CD8-positive, alpha-beta memory T cell (primary cell): ENCODE measurements at regions not wholly inside any gene's neighbourhood (a gene's known extent, or its start where the extent isn't known, plus 50 kb on each side); places are given as distances from the start of the nearest gene placed in this dataset.

Source experiments
- CTCF ChIA-PET: fragments of 350-600 bp; sonication (Branson Sonifier 250); formaldehyde crosslinking; loops from one replicate; lab custom pipeline; 2021; ENCODE audit warnings: antibody characterized with exemption; lab: Charles Lee
- POLR2A ChIA-PET: fragments of 350-600 bp; sonication (Branson Sonifier 250); formaldehyde crosslinking; loops from one replicate; lab custom pipeline; 2021; ENCODE audit warnings: antibody characterized with exemption; lab: Charles Lee
- DNase-seq, 5 donors: peaks; one replicate each; pipeline versions ENCODE4 v3.0.0 to v3.0.0-alpha.2; 2020 to 2022; ENCODE audit warnings: mixed read lengths in 1 of 5
- H3K27ac ChIP-seq: one replicate; pipeline ENCODE4 v1.7.0; 2013; ENCODE audit warnings: low read depth, mild to moderate bottlenecking, low read length, moderate library complexity
- H3K27me3 ChIP-seq: 2 replicates; pipeline ENCODE4 v1.7.0; 2013; ENCODE audit warnings: low read length, mild to moderate bottlenecking; ENCODE audit not compliant: insufficient read depth, poor library complexity, severe bottlenecking
- H3K36me3 ChIP-seq: 2 replicates; pipeline ENCODE4 v1.7.0; 2013; ENCODE audit warnings: mild to moderate bottlenecking, low read length, moderate library complexity; ENCODE audit not compliant: insufficient read depth
- H3K4me1 ChIP-seq: 2 replicates; pipeline ENCODE4 v1.7.0; 2013; ENCODE audit warnings: mild to moderate bottlenecking, low read length, moderate library complexity; ENCODE audit not compliant: insufficient read depth
- H3K4me3 ChIP-seq: 2 replicates; pipeline ENCODE4 v1.7.0; 2013; ENCODE audit warnings: mild to moderate bottlenecking, low read length
- H3K9me3 ChIP-seq: 2 replicates; pipeline ENCODE4 v1.7.0; 2013; ENCODE audit warnings: mild to moderate bottlenecking, low read length
- H3K27ac Mint-ChIP-seq, 8 donors: one replicate each; pipeline ENCODE4 v1.8.0; 2020 to 2021; ENCODE audit warnings: mixed read lengths in 8 of 8, mild to moderate bottlenecking in 6 of 8, inconsistent platforms in 3 of 8, moderate library complexity in 3 of 8
- H3K27me3 Mint-ChIP-seq, 2 donors: one replicate each; pipeline ENCODE4 v1.8.0; 2020 to 2021; ENCODE audit warnings: mixed read lengths in 2 of 2, mild to moderate bottlenecking in 1 of 2, moderate library complexity in 1 of 2
- H3K36me3 Mint-ChIP-seq, 3 donors: one replicate each; pipeline ENCODE4 v1.8.0; 2020 to 2021; ENCODE audit warnings: mixed read lengths in 3 of 3, inconsistent platforms in 1 of 3, mild to moderate bottlenecking in 1 of 3
- H3K4me1 Mint-ChIP-seq, 3 donors: one replicate each; pipeline ENCODE4 v1.8.0; 2020 to 2021; ENCODE audit warnings: mixed read lengths in 3 of 3, inconsistent platforms in 1 of 3, mild to moderate bottlenecking in 1 of 3
- H3K4me3 Mint-ChIP-seq, 7 donors: one replicate each; pipeline ENCODE4 v1.8.0; 2020 to 2021; ENCODE audit warnings: mixed read lengths in 7 of 7, mild to moderate bottlenecking in 6 of 7, moderate library complexity in 4 of 7, inconsistent platforms in 2 of 7
- H3K9me3 Mint-ChIP-seq, 5 donors: one replicate each; pipeline ENCODE4 v1.8.0; 2020 to 2022; ENCODE audit warnings: mixed read lengths in 5 of 5, mild to moderate bottlenecking in 3 of 5, moderate library complexity in 2 of 5, inconsistent platforms in 1 of 5

DNA sequence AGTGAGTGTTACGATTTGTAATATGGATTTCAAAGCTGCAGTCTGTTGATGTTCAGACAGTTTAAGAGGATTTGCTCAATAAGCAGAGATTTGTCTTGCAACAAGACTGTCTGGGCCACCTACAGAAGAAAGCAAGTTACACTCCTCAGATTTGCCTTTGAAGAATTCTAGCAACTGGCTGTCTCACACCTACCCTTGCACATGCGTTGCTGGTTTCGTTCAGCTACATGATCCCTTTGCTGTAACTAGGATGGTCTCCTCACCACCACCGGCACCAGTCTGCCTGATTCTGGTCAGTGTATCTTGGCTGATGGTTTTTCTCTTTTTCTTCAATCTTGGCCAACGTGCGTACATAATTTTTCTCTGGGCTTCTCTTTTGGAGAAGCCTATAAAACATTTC, 172.7 kb upstream of the LCORL start:
- Mint-ChIP-seq H3K27me3 (peaks cover 5 to 17% of the 10 kb centered on the region in 2 donors), H3K27ac (no peak overlapping the region), H3K9me3 (no peaks in the 10 kb centered on the region), H3K36me3 (no peaks in the 10 kb centered on the region), H3K4me1 (no peaks in the 10 kb centered on the region), H3K4me3 (no peak overlapping the region)
- Histone ChIP-seq H3K4me1 (no peaks in the 10 kb centered on the region), H3K36me3 (no peaks in the 10 kb centered on the region), H3K27ac (no peak overlapping the region), H3K9me3 (no peaks in the 10 kb centered on the region), H3K4me3 (no peak overlapping the region), H3K27me3 (no peaks in the 10 kb centered on the region)
- ChIA-PET POLR2A (no interaction called here), CTCF (no interaction called here)
- no peak for DNase-seq

DNA sequence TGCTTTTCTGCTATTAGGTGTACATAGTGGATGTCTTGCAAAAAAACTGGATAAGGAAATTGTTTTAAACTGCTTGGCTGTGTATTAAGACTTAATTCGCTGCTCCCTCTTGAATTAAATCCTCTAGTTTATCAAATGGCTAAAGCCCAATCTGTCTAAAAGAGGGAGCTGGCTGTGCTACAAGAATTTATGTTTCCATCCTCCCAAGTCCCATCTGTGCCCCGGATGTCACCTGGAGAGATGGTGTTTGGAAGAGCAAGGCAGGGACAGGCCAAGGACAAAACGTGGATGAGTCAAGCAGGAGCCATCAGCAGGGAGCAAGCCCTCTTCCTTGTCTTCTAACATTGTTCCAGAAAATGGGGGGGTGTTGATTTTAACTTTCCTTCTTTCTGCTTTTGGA, 171.3 kb upstream of the LCORL start:
- no peaks in the 10 kb centered on the region for H3K36me3 Mint-ChIP-seq
- no peaks in the 10 kb centered on the region for H3K4me1 Mint-ChIP-seq
- CTCF ChIA-PET: no interaction called here

DNA sequence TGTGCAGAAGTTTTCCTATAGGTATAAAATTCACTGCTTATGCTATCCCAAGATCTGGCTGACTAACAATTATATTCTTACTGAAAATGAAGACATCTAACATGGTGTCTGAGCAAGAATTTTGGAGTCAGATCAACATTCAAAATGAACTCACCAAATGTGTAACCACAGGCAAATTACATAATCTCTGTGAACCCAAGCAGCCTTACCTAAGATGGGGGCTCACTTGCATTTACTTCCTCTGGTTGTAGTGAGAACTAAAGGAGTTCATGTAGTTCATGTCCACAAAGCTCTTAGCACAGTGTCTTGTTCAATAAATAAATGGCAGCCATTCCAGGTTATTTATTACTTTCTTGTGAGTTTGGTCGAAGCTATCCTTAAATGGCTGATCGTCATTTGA, 163.9 kb upstream of the LCORL start:
- Histone ChIP-seq H3K9me3 (no peaks in the 10 kb centered on the region), H3K27ac (no peak overlapping the region), H3K4me1 (no peaks in the 10 kb centered on the region), H3K27me3 (no peaks in the 10 kb centered on the region), H3K4me3 (no peak overlapping the region), H3K36me3 (no peaks in the 10 kb centered on the region)
- ChIA-PET POLR2A (no interaction called here), CTCF (no interaction called here)
- H3K27ac Mint-ChIP-seq: no peak overlapping the region
- no peak overlapping the region for H3K4me3 Mint-ChIP-seq
- no peaks in the 10 kb centered on the region for H3K36me3 Mint-ChIP-seq
- peaks cover 3 to 8% of the 10 kb centered on the region in 2 donors for H3K27me3 Mint-ChIP-seq
- no peaks in the 10 kb centered on the region for H3K9me3 Mint-ChIP-seq
- H3K4me1 Mint-ChIP-seq: no peaks in the 10 kb centered on the region
- DNase-seq: no peak

More for the DNA sequence above, 171.3 kb upstream of the LCORL start:
- Histone ChIP-seq H3K9me3 (no peaks in the 10 kb centered on the region), H3K27me3 (no peaks in the 10 kb centered on the region), H3K27ac (no peak overlapping the region), H3K36me3 (no peaks in the 10 kb centered on the region), H3K4me3 (no peak overlapping the region), H3K4me1 (no peaks in the 10 kb centered on the region)
- DNase-seq: no peak
- Mint-ChIP-seq H3K27me3 (peaks cover 6 to 17% of the 10 kb centered on the region in 2 donors), H3K9me3 (no peaks in the 10 kb centered on the region), H3K4me3 (no peak overlapping the region), H3K27ac (no peak overlapping the region)
- POLR2A ChIA-PET: no interaction called here

DNA sequence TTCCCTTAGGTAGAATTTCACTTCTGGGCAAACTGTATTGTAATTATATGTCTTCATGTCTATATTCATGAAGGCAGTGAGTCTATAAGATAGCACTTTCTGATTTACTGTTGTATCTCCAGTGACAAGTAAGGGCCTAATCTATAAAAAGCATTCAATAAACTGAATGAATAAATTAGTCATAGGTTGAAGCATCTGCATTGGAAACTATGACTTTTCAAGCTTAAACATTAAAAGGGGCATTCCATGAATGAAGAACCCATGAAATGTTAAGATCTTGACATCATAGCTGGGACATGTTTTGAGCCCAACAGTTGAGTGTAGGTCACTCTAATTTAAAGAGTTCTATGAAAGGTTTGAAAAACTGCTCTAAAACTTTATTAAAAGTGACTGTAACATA, 159.3 kb upstream of the LCORL start:
- Histone ChIP-seq H3K27ac (no peak overlapping the region), H3K4me3 (no peak overlapping the region), H3K27me3 (no peaks in the 10 kb centered on the region), H3K9me3 (no peaks in the 10 kb centered on the region), H3K4me1 (no peaks in the 10 kb centered on the region), H3K36me3 (no peaks in the 10 kb centered on the region)
- Mint-ChIP-seq H3K4me3 (no peak overlapping the region), H3K27me3 (peaks cover 4 to 18% of the 10 kb centered on the region in 2 donors), H3K36me3 (no peaks in the 10 kb centered on the region), H3K4me1 (no peaks in the 10 kb centered on the region), H3K27ac (no peak overlapping the region), H3K9me3 (peaks cover 0 to 3% (median 0%) of the 10 kb centered on the region in 5 donors)
- ChIA-PET CTCF (no interaction called here), POLR2A (interaction anchor here (0.6 kb wide), 1 partner anchor 40 kb away, joined by 5 read pairs; no protein-coding TSS in a partner anchor)
- DNase-seq: no peak

DNA sequence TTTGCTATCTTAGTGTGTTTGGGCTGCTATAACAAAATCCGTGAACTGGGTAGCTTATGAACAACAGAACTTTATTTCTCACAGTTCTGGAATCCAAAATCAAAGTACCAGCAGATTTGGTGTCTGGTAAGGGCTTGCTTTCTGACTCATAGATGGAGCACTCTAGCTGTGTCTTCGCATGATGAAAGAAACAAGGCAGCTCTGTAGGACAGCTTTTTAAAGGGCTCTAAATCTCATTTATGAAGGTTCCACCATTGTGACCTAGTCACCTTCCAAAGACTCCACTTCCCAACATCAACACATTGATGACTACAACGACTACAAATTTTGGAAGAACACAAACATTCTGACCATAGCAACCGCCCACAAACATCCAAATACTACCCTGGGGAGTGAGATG, 158.6 kb upstream of the LCORL start:
- POLR2A ChIA-PET: no interaction called here
- no peaks in the 10 kb centered on the region for H3K36me3 Mint-ChIP-seq
- H3K4me3 Mint-ChIP-seq: no peak overlapping the region
- H3K27ac Mint-ChIP-seq: no peak overlapping the region
- CTCF ChIA-PET: no interaction called here
- DNase-seq: no peak
- H3K27me3 Mint-ChIP-seq: peaks cover 4 to 18% of the 10 kb centered on the region in 2 donors
- no peaks in the 10 kb centered on the region for H3K4me1 Mint-ChIP-seq
- Histone ChIP-seq H3K9me3 (no peaks in the 10 kb centered on the region), H3K4me1 (no peaks in the 10 kb centered on the region), H3K27ac (no peak overlapping the region), H3K27me3 (no peaks in the 10 kb centered on the region), H3K4me3 (no peak overlapping the region), H3K36me3 (no peaks in the 10 kb centered on the region)
- H3K9me3 Mint-ChIP-seq: peaks cover 0 to 3% (median 0%) of the 10 kb centered on the region in 5 donors

DNA sequence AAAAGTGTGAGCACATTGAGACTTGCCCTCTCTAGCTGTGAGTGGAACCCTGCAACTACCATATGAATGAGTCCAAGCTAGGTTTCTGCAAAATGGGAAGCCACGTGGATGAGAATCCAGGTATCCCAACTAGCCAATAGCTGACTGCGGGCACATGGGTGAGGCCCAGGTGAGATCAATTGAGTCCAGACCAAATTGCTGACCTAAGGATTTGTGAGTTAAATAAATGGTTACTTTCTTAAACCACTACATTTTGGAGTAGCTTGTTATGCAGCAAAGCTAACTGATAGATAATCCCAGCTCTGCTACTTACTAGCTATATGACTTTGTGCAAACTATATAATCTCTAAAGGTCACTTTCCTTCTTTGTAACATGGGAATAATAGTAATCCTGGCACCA, 150.3 kb upstream of the LCORL start:
- Histone ChIP-seq H3K9me3 (no peaks in the 10 kb centered on the region), H3K27me3 (no peaks in the 10 kb centered on the region), H3K4me3 (no peak overlapping the region), H3K4me1 (no peaks in the 10 kb centered on the region), H3K27ac (no peak overlapping the region), H3K36me3 (no peaks in the 10 kb centered on the region)
- Mint-ChIP-seq H3K9me3 (peaks cover 0 to 3% (median 0%) of the 10 kb centered on the region in 5 donors), H3K4me1 (no peaks in the 10 kb centered on the region), H3K27me3 (peaks cover 5 to 24% of the 10 kb centered on the region in 2 donors), H3K4me3 (no peak overlapping the region), H3K27ac (peak overlapping the region in 1 of 8 donors; percentile 3), H3K36me3 (peaks cover 0 to 1% (median 0%) of the 10 kb centered on the region in 3 donors)
- CTCF ChIA-PET: no interaction called here
- POLR2A ChIA-PET: no interaction called here
- no peak for DNase-seq

DNA sequence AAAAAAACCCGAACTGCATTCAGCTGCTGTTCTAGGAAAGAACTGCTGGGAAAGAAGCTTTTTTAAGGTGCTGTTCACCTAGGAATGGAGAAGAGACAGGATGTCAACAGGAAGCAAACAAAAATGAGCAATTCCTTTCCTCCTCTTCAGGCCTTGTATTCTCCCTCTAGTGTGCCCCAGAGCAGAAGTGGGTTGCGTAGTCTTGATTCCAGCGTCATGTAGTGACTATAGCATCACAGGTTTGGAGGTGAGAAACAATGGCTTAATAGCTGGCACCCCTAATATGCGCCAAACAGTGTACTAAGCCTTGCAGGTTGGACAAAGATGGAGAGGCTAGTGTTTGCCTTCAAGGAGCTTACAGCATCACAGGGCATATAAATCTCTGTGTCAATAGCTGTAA, 146.3 kb upstream of the LCORL start:
- ChIA-PET POLR2A (no interaction called here), CTCF (no interaction called here)
- no peak for DNase-seq
- Histone ChIP-seq H3K4me1 (no peaks in the 10 kb centered on the region), H3K27me3 (no peaks in the 10 kb centered on the region), H3K36me3 (no peaks in the 10 kb centered on the region), H3K27ac (no peak overlapping the region), H3K4me3 (no peak overlapping the region), H3K9me3 (no peaks in the 10 kb centered on the region)
- Mint-ChIP-seq H3K27me3 (peaks cover 5 to 34% of the 10 kb centered on the region in 2 donors), H3K27ac (no peak overlapping the region), H3K9me3 (peaks cover 0 to 6% (median 2%) of the 10 kb centered on the region in 5 donors), H3K4me1 (no peaks in the 10 kb centered on the region), H3K4me3 (no peak overlapping the region), H3K36me3 (no peaks in the 10 kb centered on the region)

DNA sequence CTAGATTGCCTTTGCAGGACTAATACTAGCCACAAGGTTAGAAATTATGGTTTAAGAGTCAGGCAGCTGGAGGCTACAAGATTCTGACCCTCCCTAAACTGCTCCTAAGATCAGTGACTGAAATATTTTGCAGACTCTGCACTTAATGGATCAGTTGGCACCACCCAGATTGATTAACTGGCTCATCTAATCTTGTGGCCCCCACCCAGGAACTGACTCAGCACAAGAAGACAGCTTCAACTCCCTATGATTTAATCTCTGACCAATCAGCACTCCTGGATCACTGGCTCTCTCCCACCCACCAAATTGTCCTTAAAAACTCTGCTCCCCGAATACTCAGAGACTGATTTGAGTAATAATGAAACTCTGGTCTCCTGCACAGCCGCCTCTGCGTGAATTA, 145.4 kb upstream of the LCORL start:
- peaks cover 6 to 34% of the 10 kb centered on the region in 2 donors for H3K27me3 Mint-ChIP-seq
- ChIA-PET CTCF (no interaction called here), POLR2A (no interaction called here)
- H3K9me3 ChIP-seq: no peaks in the 10 kb centered on the region
- H3K4me1 ChIP-seq: no peaks in the 10 kb centered on the region
- no peak overlapping the region for H3K4me3 ChIP-seq
- no peaks in the 10 kb centered on the region for H3K4me1 Mint-ChIP-seq
- no peak overlapping the region for H3K27ac ChIP-seq
- H3K4me3 Mint-ChIP-seq: no peak overlapping the region
- DNase-seq: no peak
- no peaks in the 10 kb centered on the region for H3K27me3 ChIP-seq
- H3K36me3 ChIP-seq: no peaks in the 10 kb centered on the region
- H3K27ac Mint-ChIP-seq: no peak overlapping the region
- H3K9me3 Mint-ChIP-seq: peaks cover 0 to 6% (median 2%) of the 10 kb centered on the region in 5 donors
- H3K36me3 Mint-ChIP-seq: no peaks in the 10 kb centered on the region

DNA sequence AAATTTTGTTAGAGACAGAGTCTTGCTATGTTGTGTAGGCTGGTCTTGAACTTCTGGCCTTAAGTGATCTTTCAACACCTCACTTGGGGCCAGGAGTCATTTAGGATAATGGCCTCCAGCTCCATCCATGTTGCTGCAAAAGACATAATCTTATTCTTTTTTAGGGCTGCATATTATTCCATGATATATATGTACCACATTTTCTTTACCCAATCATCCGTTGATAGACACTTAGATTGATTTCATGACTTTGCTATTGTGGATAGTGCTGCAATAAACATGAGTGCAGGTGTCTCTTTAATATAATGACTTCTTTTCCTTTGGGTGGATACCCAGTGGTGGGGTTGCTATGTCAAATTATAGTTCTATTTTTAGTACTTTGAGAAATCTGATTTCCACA, 140.9 kb upstream of the LCORL start:
- Mint-ChIP-seq H3K36me3 (no peaks in the 10 kb centered on the region), H3K4me1 (no peaks in the 10 kb centered on the region), H3K4me3 (no peak overlapping the region), H3K9me3 (peaks cover 0 to 6% (median 3%) of the 10 kb centered on the region in 5 donors), H3K27me3 (peaks cover 4 to 18% of the 10 kb centered on the region in 2 donors), H3K27ac (no peak overlapping the region)
- no peak for DNase-seq
- Histone ChIP-seq H3K4me3 (no peak overlapping the region), H3K4me1 (no peaks in the 10 kb centered on the region), H3K27me3 (no peaks in the 10 kb centered on the region), H3K27ac (no peak overlapping the region), H3K9me3 (no peaks in the 10 kb centered on the region), H3K36me3 (no peaks in the 10 kb centered on the region)
- ChIA-PET POLR2A (no interaction called here), CTCF (no interaction called here)
